ENCODE measurements at regions not wholly inside any gene's neighbourhood (a gene's known extent, or its start where the extent isn't known, plus 50 kb on each side); places are given as distances from the start of the nearest gene placed in this dataset.
"Not testable (repeated sequence)": the region's sequence is repeated elsewhere in the genome, so short reads cannot be mapped to it uniquely, and the experiment has no call there.

DNA sequence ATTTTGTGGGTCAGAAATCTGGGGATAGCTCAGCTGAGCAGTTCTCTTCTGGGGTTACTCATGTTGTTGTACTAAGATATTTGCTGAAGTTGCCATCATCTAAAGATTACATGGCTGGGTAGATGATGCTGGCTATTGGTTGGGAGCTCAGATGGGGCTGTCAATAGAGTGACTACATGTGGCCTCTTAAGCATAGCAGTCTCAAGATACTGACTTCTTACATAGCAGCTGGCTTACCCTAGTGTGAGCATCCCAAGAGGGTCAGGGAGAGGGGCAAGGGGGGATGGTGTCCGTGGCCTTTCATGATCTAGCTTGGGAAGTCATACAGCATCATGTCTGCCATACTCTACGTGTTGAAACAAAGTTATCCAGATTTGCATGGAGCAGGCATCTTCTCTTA, 90.1 kb upstream of the HMGA2 start:
- Histone ChIP-seq H3K36me3 (ENCODE audit: control insufficient read depth in 2 of 2, insufficient read depth in 2 of 2, low read length in 2 of 2) (no peaks in the 10 kb centered on the region), H3K9me3 (ENCODE audit: control insufficient read depth in 2 of 2, low read length in 2 of 2) (no peaks in the 10 kb centered on the region), H3K4me1 (ENCODE audit: control insufficient read depth, insufficient read depth, low read length) (no peaks in the 10 kb centered on the region), H3K27ac (ENCODE audit: low read length) (no peak overlapping the region), H3K27me3 (ENCODE audit: control insufficient read depth in 1 of 2, insufficient read depth in 2 of 2, low read length in 2 of 2) (peaks cover 6 to 23% of the 10 kb centered on the region in 2 donors), H3K9ac (ENCODE audit: low read length in 2 of 2) (no peak overlapping the region), H3K4me3 (ENCODE audit: low read length in 2 of 2) (no peak overlapping the region)

DNA sequence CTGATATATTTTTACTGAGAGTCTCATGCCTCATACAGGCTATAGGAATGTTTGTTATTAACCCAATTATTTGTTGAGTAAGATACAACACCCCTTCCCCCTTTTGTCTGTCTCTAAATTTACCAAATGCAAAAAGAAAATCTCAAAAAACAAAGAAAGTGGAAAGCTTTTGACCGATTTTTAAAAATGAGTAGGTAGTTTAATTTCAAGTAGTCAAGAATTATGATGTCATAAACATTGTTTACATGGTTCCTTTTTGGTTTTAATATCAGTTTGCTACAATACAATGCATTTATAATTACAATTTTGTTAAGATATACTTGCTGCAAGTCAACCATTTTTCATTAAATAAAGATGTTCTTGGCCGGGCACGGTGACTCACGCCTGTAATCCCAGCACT, 84.7 kb upstream of the HMGA2 start:
- H3K27ac ChIP-seq (ENCODE audit: low read length), result no peak overlapping the region
- no peaks in the 10 kb centered on the region for H3K36me3 ChIP-seq (ENCODE audit: control insufficient read depth in 2 of 2, insufficient read depth in 2 of 2, low read length in 2 of 2)
- H3K4me3 ChIP-seq (ENCODE audit: low read length in 2 of 2), result no peak overlapping the region
- H3K9me3 ChIP-seq (ENCODE audit: control insufficient read depth in 2 of 2, low read length in 2 of 2), result no peaks in the 10 kb centered on the region
- H3K4me1 ChIP-seq (ENCODE audit: control insufficient read depth, insufficient read depth, low read length), result peaks cover 9% of the 10 kb centered on the region
- no peak overlapping the region for H3K9ac ChIP-seq (ENCODE audit: low read length in 2 of 2)
- H3K27me3 ChIP-seq (ENCODE audit: control insufficient read depth in 1 of 2, insufficient read depth in 2 of 2, low read length in 2 of 2), result peaks cover 6 to 23% of the 10 kb centered on the region in 2 donors

DNA sequence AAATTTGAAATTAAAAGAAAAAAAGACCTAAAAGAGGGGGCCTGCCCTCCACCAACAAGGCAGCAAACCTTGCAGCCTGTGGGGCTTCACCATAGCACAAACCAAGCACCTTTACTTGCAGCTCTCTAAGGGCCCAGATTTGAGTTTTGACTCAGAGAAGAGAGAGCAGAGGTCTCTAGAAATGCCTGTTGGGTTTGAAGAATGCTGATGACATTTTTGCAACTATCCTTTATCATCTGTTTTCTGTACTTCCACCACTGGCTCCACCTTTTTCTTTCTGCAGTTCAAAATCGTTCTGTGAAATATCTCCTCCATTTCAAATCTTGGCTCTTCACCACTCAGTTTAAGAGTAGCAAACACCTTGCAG, 83.8 kb upstream of the HMGA2 start:
- peaks cover 8 to 20% of the 10 kb centered on the region in 2 donors for H3K27me3 ChIP-seq (ENCODE audit: control insufficient read depth in 1 of 2, insufficient read depth in 2 of 2, low read length in 2 of 2)
- H3K4me3 ChIP-seq (ENCODE audit: low read length in 2 of 2), result no peak overlapping the region
- H3K27ac ChIP-seq (ENCODE audit: low read length), result no peak overlapping the region

DNA sequence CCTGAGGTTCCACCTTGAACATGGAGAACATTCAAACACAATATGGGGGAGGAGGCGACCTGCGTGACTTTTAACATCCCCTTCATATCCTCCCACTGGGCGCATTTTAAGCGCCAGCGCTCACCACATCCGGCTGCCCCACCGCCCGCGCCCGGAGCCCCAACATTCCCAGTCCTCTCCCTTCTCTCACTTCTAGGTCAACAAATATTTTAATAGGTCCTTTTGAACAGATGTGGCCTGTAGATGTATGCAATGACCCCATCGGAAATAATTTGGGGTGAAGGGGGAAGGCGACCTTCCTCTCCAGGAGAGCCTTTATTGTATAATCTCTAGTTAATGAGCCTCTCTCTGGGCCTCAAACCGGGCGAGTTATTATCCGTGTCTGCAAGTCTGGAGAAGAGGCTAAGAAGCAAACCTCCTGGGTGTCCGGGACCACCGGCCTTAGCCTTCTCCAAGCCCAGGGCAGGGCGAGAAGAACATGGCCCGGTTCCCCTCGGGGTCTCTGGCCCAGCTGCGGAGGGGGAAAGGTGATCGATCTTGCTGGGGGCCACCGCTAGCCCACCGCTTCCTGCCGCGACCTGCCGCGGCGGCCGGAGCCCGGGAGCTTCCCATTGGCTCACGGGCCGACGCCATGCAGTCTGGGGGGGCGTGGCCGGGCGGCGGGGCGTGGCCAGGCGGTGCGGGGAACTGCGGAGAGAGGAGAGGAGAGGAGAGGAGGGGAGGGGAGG, 83.2 kb upstream of the HMGA2 start:
- Histone ChIP-seq H3K27me3 (ENCODE audit: control insufficient read depth in 1 of 2, insufficient read depth in 2 of 2, low read length in 2 of 2) (peaks cover 9 to 20% of the 10 kb centered on the region in 2 donors), H3K4me3 (ENCODE audit: low read length in 2 of 2) (peak overlapping the region; percentile 62 to 63), H3K9ac (ENCODE audit: low read length in 2 of 2) (peak overlapping the region in 1 of 2 donors; percentile 33), H3K36me3 (ENCODE audit: control insufficient read depth in 2 of 2, insufficient read depth in 2 of 2, low read length in 2 of 2) (no peaks in the 10 kb centered on the region), H3K9me3 (ENCODE audit: control insufficient read depth in 2 of 2, low read length in 2 of 2) (no peaks in the 10 kb centered on the region), H3K27ac (ENCODE audit: low read length) (no peak overlapping the region), H3K4me1 (ENCODE audit: control insufficient read depth, insufficient read depth, low read length) (peaks cover 9% of the 10 kb centered on the region)

More for the DNA sequence above, 83.8 kb upstream of the HMGA2 start:
- H3K4me1 ChIP-seq (ENCODE audit: control insufficient read depth, insufficient read depth, low read length), result peaks cover 9% of the 10 kb centered on the region
- no peaks in the 10 kb centered on the region for H3K36me3 ChIP-seq (ENCODE audit: control insufficient read depth in 2 of 2, insufficient read depth in 2 of 2, low read length in 2 of 2)
- H3K9ac ChIP-seq (ENCODE audit: low read length in 2 of 2), result no peak overlapping the region
- H3K9me3 ChIP-seq (ENCODE audit: control insufficient read depth in 2 of 2, low read length in 2 of 2), result no peaks in the 10 kb centered on the region

DNA sequence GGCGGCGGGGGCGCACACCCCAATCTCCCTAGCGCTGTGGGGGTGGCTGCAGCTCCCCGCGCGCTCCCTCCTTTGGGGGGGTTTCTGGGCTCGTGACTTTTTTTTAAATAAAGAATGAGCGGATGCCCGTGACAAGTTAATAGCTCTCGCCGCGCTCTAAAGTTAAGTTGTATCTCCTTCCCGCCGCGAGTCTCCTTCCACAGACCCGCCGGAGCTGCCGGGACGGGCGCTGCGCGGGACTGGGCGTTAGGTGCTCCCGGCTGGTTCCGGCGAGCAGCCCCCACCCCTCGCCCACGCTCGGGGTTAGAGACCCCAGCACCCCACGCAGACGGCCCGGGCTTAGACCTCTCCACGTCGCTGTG, 82.6 kb upstream of the HMGA2 start:
- H3K36me3 ChIP-seq (ENCODE audit: control insufficient read depth in 2 of 2, insufficient read depth in 2 of 2, low read length in 2 of 2), result no peaks in the 10 kb centered on the region
- peak overlapping the region; percentile 59 to 73 for H3K4me3 ChIP-seq (ENCODE audit: low read length in 2 of 2)
- peaks cover 9% of the 10 kb centered on the region for H3K4me1 ChIP-seq (ENCODE audit: control insufficient read depth, insufficient read depth, low read length)
- no peaks in the 10 kb centered on the region for H3K9me3 ChIP-seq (ENCODE audit: control insufficient read depth in 2 of 2, low read length in 2 of 2)
- H3K27ac ChIP-seq (ENCODE audit: low read length), result no peak overlapping the region
- H3K27me3 ChIP-seq (ENCODE audit: control insufficient read depth in 1 of 2, insufficient read depth in 2 of 2, low read length in 2 of 2), result peaks cover 11 to 20% of the 10 kb centered on the region in 2 donors
- H3K9ac ChIP-seq (ENCODE audit: low read length in 2 of 2), result no peak overlapping the region

DNA sequence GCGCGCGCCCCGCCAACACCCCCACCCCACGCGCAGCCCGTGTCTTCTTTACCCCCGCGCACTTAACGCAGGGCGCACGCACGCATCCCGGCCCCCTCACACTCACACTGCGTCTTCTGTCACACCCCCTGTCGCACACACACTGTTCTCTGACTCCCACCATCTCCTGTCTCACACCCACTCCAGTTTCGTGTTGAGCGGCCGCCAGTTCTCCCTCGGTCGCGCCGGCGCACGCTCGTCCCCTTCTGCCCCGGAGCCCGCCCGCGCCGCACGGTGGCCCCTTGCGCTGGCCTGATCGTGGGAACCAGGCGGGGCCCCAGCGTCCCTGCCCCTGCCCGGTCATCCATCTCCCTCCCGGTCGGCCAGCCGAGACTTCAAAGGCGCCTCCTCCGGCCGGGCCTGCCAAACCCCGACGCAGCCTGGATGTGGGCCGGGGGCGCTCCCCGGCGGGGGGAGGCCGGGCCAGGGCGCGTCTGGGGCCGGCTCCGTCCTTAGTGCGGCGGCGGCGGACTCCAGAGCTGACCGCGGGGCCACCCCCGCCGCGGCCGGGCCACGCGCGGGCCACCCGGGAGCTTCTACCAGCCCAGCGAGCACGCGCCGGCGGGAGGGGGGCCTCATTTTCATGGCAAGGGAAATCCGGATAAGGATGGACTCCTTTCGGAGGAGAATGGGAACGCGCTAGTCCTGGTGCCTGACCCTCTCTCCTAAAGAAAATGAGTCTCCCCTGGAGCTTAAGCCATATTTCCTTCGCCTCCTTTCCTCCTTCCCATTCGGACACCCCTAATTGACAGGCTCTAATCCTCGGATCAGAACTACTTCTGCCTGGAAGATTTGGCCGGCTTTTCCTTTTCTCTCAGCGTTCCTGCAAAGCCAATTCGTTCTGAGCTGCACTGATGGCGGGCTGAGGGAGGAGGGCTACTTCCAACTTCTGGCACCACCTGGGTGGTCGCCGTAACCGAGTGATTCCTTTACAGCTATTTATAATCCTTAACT, 82.0 kb upstream of the HMGA2 start:
- no peak overlapping the region for H3K27ac ChIP-seq (ENCODE audit: low read length)
- H3K36me3 ChIP-seq (ENCODE audit: control insufficient read depth in 2 of 2, insufficient read depth in 2 of 2, low read length in 2 of 2), result no peaks in the 10 kb centered on the region
- H3K27me3 ChIP-seq (ENCODE audit: control insufficient read depth in 1 of 2, insufficient read depth in 2 of 2, low read length in 2 of 2), result peaks cover 14 to 20% of the 10 kb centered on the region in 2 donors
- H3K9me3 ChIP-seq (ENCODE audit: control insufficient read depth in 2 of 2, low read length in 2 of 2), result no peaks in the 10 kb centered on the region
- peaks cover 9% of the 10 kb centered on the region for H3K4me1 ChIP-seq (ENCODE audit: control insufficient read depth, insufficient read depth, low read length)
- no peak overlapping the region for H3K9ac ChIP-seq (ENCODE audit: low read length in 2 of 2)
- H3K4me3 ChIP-seq (ENCODE audit: low read length in 2 of 2), result peak overlapping the region; percentile 59 to 73

DNA sequence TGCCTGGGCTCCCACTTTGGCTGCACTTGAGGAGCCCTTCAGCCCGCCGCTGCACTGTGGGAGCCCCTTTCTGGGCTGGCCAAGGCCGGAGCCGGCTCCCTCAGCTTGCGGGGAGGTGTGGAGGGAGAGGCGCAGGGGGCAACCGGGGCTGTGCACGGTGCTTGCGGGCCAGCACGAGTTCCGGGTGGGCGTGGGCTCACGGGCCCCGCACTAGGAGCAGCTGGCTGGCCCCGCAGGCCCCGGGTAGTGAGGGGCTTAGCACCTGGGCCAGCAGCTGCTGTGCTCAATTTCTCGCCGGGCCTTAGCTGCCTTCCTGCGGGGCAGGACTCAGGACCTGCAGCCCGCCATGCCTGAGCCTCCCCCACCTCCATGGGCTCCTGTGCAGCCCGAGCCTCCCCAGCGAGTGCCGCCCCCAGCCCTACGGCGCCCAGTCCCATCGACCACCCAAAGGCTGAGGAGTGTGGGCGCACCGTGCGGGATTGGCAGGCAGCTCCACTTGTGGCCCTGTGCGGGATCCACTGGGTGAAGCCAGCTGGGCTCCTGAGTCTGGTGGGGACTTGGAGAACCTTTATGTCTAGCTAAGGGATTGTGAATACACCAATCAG, 79.9 kb upstream of the HMGA2 start:
- H3K27me3 ChIP-seq (ENCODE audit: control insufficient read depth in 1 of 2, insufficient read depth in 2 of 2, low read length in 2 of 2), result peaks cover 14 to 23% of the 10 kb centered on the region in 2 donors
- H3K4me3 ChIP-seq (ENCODE audit: low read length in 2 of 2); H3K9me3 ChIP-seq (ENCODE audit: control insufficient read depth in 2 of 2, low read length in 2 of 2); H3K36me3 ChIP-seq (ENCODE audit: control insufficient read depth in 2 of 2, insufficient read depth in 2 of 2, low read length in 2 of 2); H3K4me1 ChIP-seq (ENCODE audit: control insufficient read depth, insufficient read depth, low read length); H3K9ac ChIP-seq (ENCODE audit: low read length in 2 of 2); H3K27ac ChIP-seq (ENCODE audit: low read length): not testable (repeated sequence)

DNA sequence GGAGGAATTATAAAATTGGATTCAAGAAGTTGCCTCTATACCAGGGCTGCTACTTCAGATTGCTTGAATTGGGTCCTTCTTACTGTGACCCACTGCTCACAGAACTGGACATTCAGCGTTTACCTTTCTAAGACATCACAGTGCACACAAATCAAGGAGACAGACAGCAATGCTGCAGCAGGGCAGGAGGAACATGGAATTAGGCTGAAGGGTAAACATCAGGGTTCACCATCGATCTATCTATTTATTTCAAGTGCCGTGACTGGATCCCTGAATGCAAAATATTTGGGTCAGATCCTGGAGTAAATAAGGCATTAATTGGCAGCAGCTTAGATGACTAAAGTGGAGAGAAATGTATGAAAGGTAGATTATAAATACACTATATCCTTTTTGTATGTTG, 76.9 kb upstream of the HMGA2 start:
- H3K27me3 ChIP-seq (ENCODE audit: control insufficient read depth in 1 of 2, insufficient read depth in 2 of 2, low read length in 2 of 2), result peaks cover 12 to 20% of the 10 kb centered on the region in 2 donors
- no peak overlapping the region for H3K27ac ChIP-seq (ENCODE audit: low read length)
- no peak overlapping the region for H3K9ac ChIP-seq (ENCODE audit: low read length in 2 of 2)
- no peak overlapping the region for H3K4me3 ChIP-seq (ENCODE audit: low read length in 2 of 2)
- H3K36me3 ChIP-seq (ENCODE audit: control insufficient read depth in 2 of 2, insufficient read depth in 2 of 2, low read length in 2 of 2), result no peaks in the 10 kb centered on the region
- H3K9me3 ChIP-seq (ENCODE audit: control insufficient read depth in 2 of 2, low read length in 2 of 2), result no peaks in the 10 kb centered on the region
- H3K4me1 ChIP-seq (ENCODE audit: control insufficient read depth, insufficient read depth, low read length), result peaks cover 3% of the 10 kb centered on the region

DNA sequence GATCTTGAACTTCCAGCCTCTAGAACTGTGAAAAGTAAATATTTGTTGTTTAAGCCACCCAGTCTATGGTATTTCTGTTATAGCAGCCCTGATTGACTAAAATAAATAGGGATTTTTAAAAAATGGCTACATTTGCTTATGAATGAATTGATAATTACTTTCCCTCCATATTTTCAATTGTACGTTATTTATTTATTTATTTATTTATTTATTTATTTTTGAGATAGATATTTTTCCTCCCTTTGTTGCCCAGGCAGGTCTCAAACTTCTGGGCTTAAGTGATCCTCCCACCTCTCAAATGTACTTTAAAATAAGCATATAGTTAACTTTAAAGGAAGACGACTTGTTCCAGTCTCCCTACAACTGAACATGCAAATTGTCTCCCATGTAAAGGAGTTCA, 76.0 kb upstream of the HMGA2 start:
- Histone ChIP-seq H3K9ac (ENCODE audit: low read length in 2 of 2) (no peak overlapping the region), H3K27me3 (ENCODE audit: control insufficient read depth in 1 of 2, insufficient read depth in 2 of 2, low read length in 2 of 2) (peaks cover 8 to 10% of the 10 kb centered on the region in 2 donors), H3K9me3 (ENCODE audit: control insufficient read depth in 2 of 2, low read length in 2 of 2) (no peaks in the 10 kb centered on the region), H3K4me3 (ENCODE audit: low read length in 2 of 2) (no peak overlapping the region), H3K36me3 (ENCODE audit: control insufficient read depth in 2 of 2, insufficient read depth in 2 of 2, low read length in 2 of 2) (no peaks in the 10 kb centered on the region), H3K4me1 (ENCODE audit: control insufficient read depth, insufficient read depth, low read length) (no peaks in the 10 kb centered on the region), H3K27ac (ENCODE audit: low read length) (no peak overlapping the region)

DNA sequence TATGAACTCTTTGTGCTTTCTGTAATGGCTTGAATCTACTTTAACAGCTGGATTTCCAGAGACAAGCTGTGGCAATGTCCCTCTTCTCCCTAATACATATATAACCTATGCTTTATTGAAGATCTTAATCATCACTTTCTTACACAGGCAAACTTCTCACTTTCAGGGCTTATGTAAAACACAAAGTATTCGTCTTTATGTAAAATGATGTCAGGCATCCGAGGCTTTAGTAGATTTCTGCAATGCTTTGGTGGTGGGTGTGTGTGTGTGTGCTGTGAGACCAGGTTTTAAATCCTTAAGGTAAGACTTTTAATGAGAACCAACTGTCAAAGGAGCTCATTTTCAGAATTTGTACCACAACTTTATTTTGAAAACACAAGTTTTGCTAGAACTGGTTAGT, 70.0 kb upstream of the HMGA2 start:
- no peaks in the 10 kb centered on the region for H3K4me1 ChIP-seq (ENCODE audit: control insufficient read depth, insufficient read depth, low read length)

More for the DNA sequence above, 70.0 kb upstream of the HMGA2 start:
- Histone ChIP-seq H3K27me3 (ENCODE audit: control insufficient read depth in 1 of 2, insufficient read depth in 2 of 2, low read length in 2 of 2) (no peaks in the 10 kb centered on the region), H3K4me3 (ENCODE audit: low read length in 2 of 2) (no peak overlapping the region), H3K9me3 (ENCODE audit: control insufficient read depth in 2 of 2, low read length in 2 of 2) (no peaks in the 10 kb centered on the region), H3K36me3 (ENCODE audit: control insufficient read depth in 2 of 2, insufficient read depth in 2 of 2, low read length in 2 of 2) (no peaks in the 10 kb centered on the region), H3K27ac (ENCODE audit: low read length) (no peak overlapping the region), H3K9ac (ENCODE audit: low read length in 2 of 2) (no peak overlapping the region)
